ENCODE measurements at regions not wholly inside any gene's neighbourhood (a gene's known extent, or its start where the extent isn't known, plus 50 kb on each side); places are given as distances from the start of the nearest gene placed in this dataset.

DNA sequence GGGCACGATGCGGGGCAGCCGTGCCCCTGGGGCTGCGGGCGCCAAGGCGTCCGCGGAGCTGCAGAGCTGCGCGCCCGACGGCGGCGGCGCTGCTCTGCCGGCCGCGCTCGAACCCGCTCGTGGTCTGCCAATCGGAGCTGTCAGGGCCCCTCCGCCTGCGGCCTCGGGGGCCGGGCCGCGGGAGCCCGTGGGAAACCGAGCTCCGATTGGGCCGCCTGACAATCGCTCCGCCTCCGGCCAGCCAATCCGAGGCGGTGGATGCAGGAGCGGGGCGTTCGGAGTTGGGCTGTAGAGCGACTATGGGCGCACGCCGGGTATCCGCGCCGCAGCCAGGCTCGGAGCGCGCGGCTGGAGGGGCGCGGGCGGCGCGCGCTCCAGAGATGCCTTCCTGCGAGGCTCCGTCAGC, 100.5 kb upstream of the SOD1 start:
- TF ChIP-seq FOXP2 (optimal IDR thresholded peaks at IDR 0.05; ENCODE audit: borderline replicate concordance, extremely low read depth, extremely low read length, insufficient read depth) (no peak), POLR2AphosphoS5 (IDR thresholded peaks at IDR 0.05; ENCODE audit: low read depth, low read length) (peak; percentile 18), TAF1 (IDR thresholded peaks at IDR 0.05; ENCODE audit: borderline replicate concordance, insufficient read depth, low read length) (0 out of 2 replicates have a peak, but pooled peaks have one; percentile 60), SIN3A (IDR thresholded peaks at IDR 0.05; ENCODE audit: borderline replicate concordance, insufficient read depth, low read length) (no peak)
- TF ChIP-seq, protein P1, sequence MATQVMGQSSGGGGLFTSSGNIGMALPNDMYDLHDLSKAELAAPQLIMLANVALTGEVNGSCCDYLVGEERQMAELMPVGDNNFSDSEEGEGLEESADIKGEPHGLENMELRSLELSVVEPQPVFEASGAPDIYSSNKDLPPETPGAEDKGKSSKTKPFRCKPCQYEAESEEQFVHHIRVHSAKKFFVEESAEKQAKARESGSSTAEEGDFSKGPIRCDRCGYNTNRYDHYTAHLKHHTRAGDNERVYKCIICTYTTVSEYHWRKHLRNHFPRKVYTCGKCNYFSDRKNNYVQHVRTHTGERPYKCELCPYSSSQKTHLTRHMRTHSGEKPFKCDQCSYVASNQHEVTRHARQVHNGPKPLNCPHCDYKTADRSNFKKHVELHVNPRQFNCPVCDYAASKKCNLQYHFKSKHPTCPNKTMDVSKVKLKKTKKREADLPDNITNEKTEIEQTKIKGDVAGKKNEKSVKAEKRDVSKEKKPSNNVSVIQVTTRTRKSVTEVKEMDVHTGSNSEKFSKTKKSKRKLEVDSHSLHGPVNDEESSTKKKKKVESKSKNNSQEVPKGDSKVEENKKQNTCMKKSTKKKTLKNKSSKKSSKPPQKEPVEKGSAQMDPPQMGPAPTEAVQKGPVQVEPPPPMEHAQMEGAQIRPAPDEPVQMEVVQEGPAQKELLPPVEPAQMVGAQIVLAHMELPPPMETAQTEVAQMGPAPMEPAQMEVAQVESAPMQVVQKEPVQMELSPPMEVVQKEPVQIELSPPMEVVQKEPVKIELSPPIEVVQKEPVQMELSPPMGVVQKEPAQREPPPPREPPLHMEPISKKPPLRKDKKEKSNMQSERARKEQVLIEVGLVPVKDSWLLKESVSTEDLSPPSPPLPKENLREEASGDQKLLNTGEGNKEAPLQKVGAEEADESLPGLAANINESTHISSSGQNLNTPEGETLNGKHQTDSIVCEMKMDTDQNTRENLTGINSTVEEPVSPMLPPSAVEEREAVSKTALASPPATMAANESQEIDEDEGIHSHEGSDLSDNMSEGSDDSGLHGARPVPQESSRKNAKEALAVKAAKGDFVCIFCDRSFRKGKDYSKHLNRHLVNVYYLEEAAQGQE (IDR thresholded peaks at IDR 0.05; ENCODE audit: insufficient read depth in 1 of 2, low read depth in 2 of 2, low read length in 2 of 2) = no peak

DNA sequence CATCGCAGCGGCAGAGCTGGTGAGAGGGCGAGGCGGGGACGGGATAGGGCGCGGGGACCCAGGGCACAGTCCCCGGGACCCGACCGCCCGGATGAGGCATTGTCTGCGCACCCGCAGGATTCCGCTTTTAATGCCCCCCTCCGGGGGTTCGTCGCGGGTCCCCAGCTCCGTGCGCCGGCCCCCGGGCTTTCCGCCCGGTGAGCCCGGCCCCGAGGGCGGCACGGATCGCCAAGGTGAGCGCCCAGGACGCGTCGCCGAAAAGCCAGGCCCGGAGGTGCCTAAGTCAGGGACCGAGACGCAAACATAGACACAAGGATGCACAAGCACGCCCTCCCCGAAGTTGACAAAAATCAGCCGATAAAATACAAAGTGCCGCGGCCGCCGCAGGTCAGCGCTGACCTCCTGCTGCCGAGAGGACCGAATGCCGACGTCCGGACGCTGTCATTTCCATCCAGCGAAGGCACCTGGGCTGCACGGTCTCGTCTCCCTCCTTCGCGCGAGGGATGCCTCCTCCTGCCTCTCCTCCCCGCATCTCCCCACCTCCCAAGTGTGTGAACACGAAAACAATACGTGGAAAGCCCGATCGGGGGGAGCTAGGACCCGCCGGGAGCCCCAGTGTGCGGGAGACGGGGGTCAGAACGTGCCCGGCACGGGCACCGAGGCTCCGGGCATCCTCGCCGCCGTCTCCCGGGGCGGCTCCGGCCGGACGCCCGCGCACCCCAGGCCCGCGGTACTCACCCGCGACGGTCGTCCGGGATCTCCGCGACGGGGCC, 101.1 kb upstream of the SOD1 start:
- TF ChIP-seq SIN3A (IDR thresholded peaks at IDR 0.05; ENCODE audit: borderline replicate concordance, insufficient read depth, low read length) (peak; percentile 43; the same call in 1 of the 2 replicates), FOXP2 (optimal IDR thresholded peaks at IDR 0.05; ENCODE audit: borderline replicate concordance, extremely low read depth, extremely low read length, insufficient read depth) (no peak)

DNA sequence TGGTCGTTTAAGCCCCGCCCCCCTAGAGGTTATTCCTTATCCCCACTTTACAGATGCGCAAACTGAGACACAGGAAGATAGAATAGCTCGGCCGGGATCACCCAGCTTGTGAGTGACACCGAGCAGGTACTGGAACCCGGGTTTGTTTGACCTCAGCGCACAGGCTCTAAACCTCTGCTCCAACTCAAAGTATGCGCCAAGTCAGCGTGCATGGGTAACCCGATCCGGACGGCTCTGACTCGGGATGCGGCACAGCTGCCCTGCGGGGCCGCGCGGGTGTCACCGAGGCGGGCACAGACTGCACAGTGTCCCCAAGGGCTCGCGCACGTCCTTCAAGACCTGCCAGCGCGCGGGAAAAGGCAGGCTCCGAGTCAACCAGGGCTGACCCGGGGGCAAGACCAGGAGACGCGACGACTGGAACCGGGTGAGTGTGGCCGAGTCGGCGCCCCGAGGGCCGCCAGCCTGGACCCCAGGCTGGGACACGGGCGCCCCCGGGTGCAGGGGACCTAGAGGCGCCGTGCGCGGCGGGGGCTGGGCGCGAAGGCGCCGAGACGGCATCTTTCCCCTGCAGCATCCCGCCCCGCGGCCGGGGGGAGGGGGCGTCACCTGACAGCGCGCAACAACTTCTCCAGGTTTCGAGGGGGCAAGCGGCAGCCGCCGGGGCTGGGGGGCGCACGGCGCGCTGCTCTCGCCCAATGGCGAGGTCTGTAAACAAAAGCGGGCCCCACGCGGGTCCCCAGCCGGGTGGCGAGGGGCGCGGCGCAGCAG, 101.9 kb upstream of the SOD1 start:
- no peak for TF ChIP-seq SIN3A (IDR thresholded peaks at IDR 0.05; ENCODE audit: borderline replicate concordance, insufficient read depth, low read length)
- no peak for TF ChIP-seq TAF1 (IDR thresholded peaks at IDR 0.05; ENCODE audit: borderline replicate concordance, insufficient read depth, low read length)
- no peak for TF ChIP-seq FOXP2 (optimal IDR thresholded peaks at IDR 0.05; ENCODE audit: borderline replicate concordance, extremely low read depth, extremely low read length, insufficient read depth)
- TF ChIP-seq POLR2AphosphoS5 (IDR thresholded peaks at IDR 0.05; ENCODE audit: low read depth, low read length) = no peak
- TF ChIP-seq, protein P1 (IDR thresholded peaks at IDR 0.05; ENCODE audit: insufficient read depth in 1 of 2, low read depth in 2 of 2, low read length in 2 of 2) = no peak

DNA sequence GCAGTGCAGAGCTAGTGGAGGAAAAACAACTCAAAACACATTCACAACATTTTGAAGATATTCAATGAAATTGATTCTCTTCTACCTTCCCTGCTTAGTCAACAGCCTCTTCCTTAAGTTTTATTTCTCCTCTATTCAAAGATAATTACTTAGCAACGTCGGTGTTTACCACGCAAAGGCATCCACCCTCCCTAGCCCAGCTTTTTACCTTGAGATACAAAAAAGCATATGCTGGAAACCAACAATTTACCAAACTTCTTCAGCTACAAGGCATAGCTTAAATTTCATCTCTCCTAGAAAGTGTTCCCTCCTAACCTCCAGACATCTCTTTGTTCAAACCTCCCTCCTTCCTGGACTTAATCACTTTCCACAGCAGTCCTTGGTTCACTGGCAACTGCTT, 102.8 kb upstream of the SOD1 start:
- TF ChIP-seq, protein P1 (IDR thresholded peaks at IDR 0.05; ENCODE audit: insufficient read depth in 1 of 2, low read depth in 2 of 2, low read length in 2 of 2) = no peak
- TF ChIP-seq SIN3A (IDR thresholded peaks at IDR 0.05; ENCODE audit: borderline replicate concordance, insufficient read depth, low read length) (no peak), FOXP2 (optimal IDR thresholded peaks at IDR 0.05; ENCODE audit: borderline replicate concordance, extremely low read depth, extremely low read length, insufficient read depth) (no peak), TAF1 (IDR thresholded peaks at IDR 0.05; ENCODE audit: borderline replicate concordance, insufficient read depth, low read length) (no peak), POLR2AphosphoS5 (IDR thresholded peaks at IDR 0.05; ENCODE audit: low read depth, low read length) (no peak)

DNA sequence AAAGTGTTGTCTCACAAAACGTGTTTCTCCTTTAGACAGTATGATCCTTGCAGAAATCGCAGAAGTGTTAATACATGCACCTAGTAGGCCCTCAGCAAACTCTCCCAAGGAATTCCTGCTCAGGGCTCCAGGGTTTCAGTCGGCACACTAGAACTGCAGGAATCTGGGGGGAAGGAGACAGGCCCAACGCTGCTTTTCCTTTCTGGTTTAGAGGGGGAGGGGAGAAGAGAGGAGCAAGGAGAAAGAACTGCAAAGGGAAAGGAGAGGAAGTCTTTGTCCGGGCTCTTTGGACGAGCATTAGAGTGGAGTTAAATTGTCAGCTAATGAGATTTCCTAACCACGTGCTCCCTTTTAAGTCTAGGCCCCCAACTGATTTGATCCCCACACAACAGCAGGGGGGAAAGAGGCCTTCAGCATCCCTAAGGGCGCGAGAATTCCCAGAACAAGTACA, 103.7 kb upstream of the SOD1 start:
- TF ChIP-seq TAF1 (IDR thresholded peaks at IDR 0.05; ENCODE audit: borderline replicate concordance, insufficient read depth, low read length) = no peak
- TF ChIP-seq POLR2AphosphoS5 (IDR thresholded peaks at IDR 0.05; ENCODE audit: low read depth, low read length) = no peak
- TF ChIP-seq FOXP2 (optimal IDR thresholded peaks at IDR 0.05; ENCODE audit: borderline replicate concordance, extremely low read depth, extremely low read length, insufficient read depth) = no peak
- peak; percentile 49; the same call in 1 of the 2 replicates for TF ChIP-seq SIN3A (IDR thresholded peaks at IDR 0.05; ENCODE audit: borderline replicate concordance, insufficient read depth, low read length)

Measured in PFSK-1 (cell line).